Lower lobe of right lung (tissue), 2 donors: ENCODE measurements at regions not wholly inside any gene's neighbourhood (a gene's known extent, or its start where the extent isn't known, plus 50 kb on each side); places are given as distances from the start of the nearest gene placed in this dataset.

Source experiments
- ATAC-seq, 2 donors: fragments of 200-7000 bp; cut with Tn5 transposase; one replicate each; pipeline ENCODE4 v1.9.1; 2020 to 2022; ENCODE audit warnings: mild to moderate bottlenecking in 2 of 2, moderate library complexity in 2 of 2
- DNase-seq: peaks from one replicate; pipeline ENCODE4 v3.0.0-alpha.2; 2020
- H3K27ac ChIP-seq: fragments of 200-600 bp; one replicate; pipeline ENCODE4 v1.8.0; 2022
- H3K27me3 ChIP-seq: fragments of 200-600 bp; one replicate; pipeline ENCODE4 v1.8.0; 2022; ENCODE audit warnings: low read depth
- H3K36me3 ChIP-seq: fragments of 200-600 bp; one replicate; pipeline ENCODE4 v1.8.0; 2022; ENCODE audit warnings: mild to moderate bottlenecking
- H3K4me1 ChIP-seq: fragments of 200-600 bp; one replicate; pipeline ENCODE4 v1.8.0; 2022
- H3K4me3 ChIP-seq: fragments of 200-600 bp; one replicate; pipeline ENCODE4 v1.8.0; 2022; ENCODE audit warnings: mild to moderate bottlenecking
- H3K9me3 ChIP-seq: fragments of 200-600 bp; one replicate; pipeline ENCODE4 v1.8.0; 2022
- intact Hi-C: fragments of 100-400 bp; cut with DNase I; formaldehyde crosslinking; loops from one replicate; pipeline ENCODE4 v1.11.0; 2022
- TF ChIP-seq, protein P1 (sequence below): fragments of 200-600 bp; IDR thresholded peaks from one replicate; pipeline ENCODE4 v1.8.0; 2022; ENCODE audit warnings: antibody characterized with exemption, mild to moderate bottlenecking
- donor health status: DM: no; HTN: yes; CAD: no; lungs with severe emphysema.

DNA sequence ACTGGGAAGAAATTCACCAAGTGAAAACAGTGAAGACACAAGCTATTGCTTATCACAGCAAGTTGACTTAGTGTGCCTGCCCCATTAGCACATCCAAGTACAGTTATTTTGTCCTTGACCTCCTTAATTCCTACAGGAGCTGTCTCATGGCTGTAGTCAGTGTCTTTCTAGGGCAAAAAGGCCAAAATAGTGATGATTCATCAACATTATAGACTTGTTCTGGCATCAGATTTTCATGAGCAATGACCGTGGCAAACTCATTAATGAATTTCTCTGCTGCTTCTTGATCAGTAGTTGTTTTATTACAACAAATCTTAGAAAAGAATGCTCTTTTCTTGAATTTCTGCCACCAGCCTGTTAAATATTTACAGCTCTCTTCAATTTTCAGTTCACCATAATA lies 1169.3 kb upstream of the DDX18 start:
- no peaks in the 10 kb centered on the region for H3K27me3 ChIP-seq
- no peaks in the 10 kb centered on the region for H3K4me1 ChIP-seq
- H3K9me3 ChIP-seq = no peaks in the 10 kb centered on the region
- no peak overlapping the region for H3K4me3 ChIP-seq
- no peak overlapping the region for H3K27ac ChIP-seq
- DNase-seq (no peak), ATAC-seq (no peak)
- H3K36me3 ChIP-seq = no peaks in the 10 kb centered on the region
- intact Hi-C loops = no loop called here
- TF ChIP-seq, protein P1, sequence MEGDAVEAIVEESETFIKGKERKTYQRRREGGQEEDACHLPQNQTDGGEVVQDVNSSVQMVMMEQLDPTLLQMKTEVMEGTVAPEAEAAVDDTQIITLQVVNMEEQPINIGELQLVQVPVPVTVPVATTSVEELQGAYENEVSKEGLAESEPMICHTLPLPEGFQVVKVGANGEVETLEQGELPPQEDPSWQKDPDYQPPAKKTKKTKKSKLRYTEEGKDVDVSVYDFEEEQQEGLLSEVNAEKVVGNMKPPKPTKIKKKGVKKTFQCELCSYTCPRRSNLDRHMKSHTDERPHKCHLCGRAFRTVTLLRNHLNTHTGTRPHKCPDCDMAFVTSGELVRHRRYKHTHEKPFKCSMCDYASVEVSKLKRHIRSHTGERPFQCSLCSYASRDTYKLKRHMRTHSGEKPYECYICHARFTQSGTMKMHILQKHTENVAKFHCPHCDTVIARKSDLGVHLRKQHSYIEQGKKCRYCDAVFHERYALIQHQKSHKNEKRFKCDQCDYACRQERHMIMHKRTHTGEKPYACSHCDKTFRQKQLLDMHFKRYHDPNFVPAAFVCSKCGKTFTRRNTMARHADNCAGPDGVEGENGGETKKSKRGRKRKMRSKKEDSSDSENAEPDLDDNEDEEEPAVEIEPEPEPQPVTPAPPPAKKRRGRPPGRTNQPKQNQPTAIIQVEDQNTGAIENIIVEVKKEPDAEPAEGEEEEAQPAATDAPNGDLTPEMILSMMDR = no peak

DNA sequence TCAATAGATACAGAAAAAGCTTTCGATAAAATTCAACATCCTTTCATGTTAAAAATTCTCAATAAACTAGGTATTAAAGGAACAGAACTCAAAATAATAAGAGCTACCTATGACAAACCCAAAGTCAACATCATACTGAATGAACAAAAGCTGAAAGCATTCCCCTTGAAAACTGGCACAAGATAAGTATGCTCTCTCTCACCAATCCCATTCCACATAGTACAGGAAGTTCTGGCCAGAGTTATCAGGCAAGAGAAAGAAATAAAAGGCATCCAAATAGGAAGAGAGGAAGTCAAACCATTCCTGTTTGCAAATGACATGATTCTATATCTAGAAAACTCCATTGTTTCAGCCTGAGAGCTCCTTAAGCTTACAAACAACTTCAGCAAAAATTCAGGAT lies 1145.8 kb upstream of the DDX18 start:
- ATAC-seq = no peak
- H3K4me1 ChIP-seq = no peaks in the 10 kb centered on the region
- DNase-seq = no peak

DNA sequence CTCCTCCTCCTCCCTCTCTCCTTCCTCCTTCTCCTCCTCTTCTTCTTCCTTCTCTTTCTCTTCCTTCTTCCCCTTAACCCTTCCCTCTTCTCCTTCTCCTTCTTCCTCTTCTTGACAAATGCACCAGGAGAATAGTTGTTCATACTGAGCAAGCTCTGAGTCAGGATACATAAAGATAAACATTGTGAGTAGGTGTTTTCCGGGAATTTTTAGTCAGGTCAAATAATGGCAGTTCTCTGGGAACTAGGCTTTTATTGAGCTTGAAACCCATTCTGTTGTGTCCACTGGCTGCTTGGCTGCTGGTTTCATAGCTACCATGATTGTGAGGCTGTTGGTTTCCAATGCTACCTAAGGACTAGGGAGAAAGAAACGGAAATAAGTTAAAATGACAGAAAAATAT lies 1144.7 kb upstream of the DDX18 start:
- no peak overlapping the region for H3K27ac ChIP-seq
- H3K27me3 ChIP-seq = no peaks in the 10 kb centered on the region
- H3K4me1 ChIP-seq = no peaks in the 10 kb centered on the region
- no peak overlapping the region for H3K4me3 ChIP-seq
- no peaks in the 10 kb centered on the region for H3K9me3 ChIP-seq
- no peak for ATAC-seq
- H3K36me3 ChIP-seq = no peaks in the 10 kb centered on the region
- no peak for DNase-seq
- TF ChIP-seq, protein P1 = no peak
- intact Hi-C loops = no loop called here

More for the DNA sequence above, 1145.8 kb upstream of the DDX18 start:
- H3K27ac ChIP-seq = no peak overlapping the region
- intact Hi-C loops = no loop called here
- no peaks in the 10 kb centered on the region for H3K36me3 ChIP-seq
- no peak overlapping the region for H3K4me3 ChIP-seq
- no peaks in the 10 kb centered on the region for H3K9me3 ChIP-seq
- no peaks in the 10 kb centered on the region for H3K27me3 ChIP-seq
- TF ChIP-seq, protein P1 = no peak

DNA sequence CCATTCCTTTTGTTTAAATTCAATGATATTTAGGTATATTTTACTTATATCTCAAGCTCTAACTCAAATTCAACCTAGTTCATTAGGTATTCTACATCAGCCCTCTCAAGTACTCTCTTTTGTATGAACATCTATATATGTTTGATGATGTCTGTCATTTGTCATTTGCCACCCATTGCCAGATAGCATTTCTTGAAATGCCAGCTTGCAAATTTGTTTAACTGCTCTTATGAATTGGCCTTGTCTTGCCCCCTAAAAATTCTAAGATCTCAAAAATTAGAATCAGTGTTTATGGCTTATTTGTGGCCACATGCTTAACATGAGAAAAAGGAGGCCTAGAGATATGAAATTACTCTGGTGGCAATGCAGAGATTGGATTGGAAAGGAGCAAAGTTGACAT lies 1140.3 kb upstream of the DDX18 start:
- Histone ChIP-seq H3K9me3 (no peaks in the 10 kb centered on the region), H3K4me3 (no peak overlapping the region), H3K27me3 (no peaks in the 10 kb centered on the region), H3K36me3 (no peaks in the 10 kb centered on the region), H3K27ac (no peak overlapping the region), H3K4me1 (no peaks in the 10 kb centered on the region)
- ATAC-seq (no peak), DNase-seq (no peak)
- intact Hi-C loops = no loop called here
- TF ChIP-seq, protein P1 = no peak

DNA sequence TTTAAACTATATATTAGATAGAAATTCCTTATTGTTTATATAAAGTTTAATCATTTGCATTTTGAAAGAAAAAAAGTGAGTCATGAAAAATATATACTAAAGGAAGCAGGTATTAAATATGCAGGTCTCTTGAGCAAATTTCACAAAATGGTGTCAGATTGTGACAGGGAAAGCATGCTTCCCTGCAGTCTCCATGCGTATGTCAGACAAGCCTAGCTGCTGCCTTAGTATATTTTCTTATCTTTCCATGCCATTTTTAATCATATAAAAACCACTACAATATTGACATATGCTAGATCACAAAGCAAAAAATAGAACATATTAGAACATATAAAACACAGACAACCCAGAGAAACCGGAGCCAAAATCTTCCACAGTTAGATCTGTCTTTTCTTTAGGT lies 1137.7 kb upstream of the DDX18 start:
- H3K9me3 ChIP-seq = no peaks in the 10 kb centered on the region
- no peaks in the 10 kb centered on the region for H3K4me1 ChIP-seq
- H3K27me3 ChIP-seq = no peaks in the 10 kb centered on the region
- ATAC-seq (no peak), DNase-seq (no peak)
- H3K4me3 ChIP-seq = no peak overlapping the region
- TF ChIP-seq, protein P1 = no peak
- no peak overlapping the region for H3K27ac ChIP-seq
- intact Hi-C loops = no loop called here
- no peaks in the 10 kb centered on the region for H3K36me3 ChIP-seq
